Dedifferentiated amniotic fluid mesenchymal stem cell (primary cell): ENCODE measurements at regions not wholly inside any gene's neighbourhood (a gene's known extent, or its start where the extent isn't known, plus 50 kb on each side); places are given as distances from the start of the nearest gene placed in this dataset.
"Not testable (repeated sequence)": the region's sequence is repeated elsewhere in the genome, so short reads cannot be mapped to it uniquely, and the experiment has no call there.

ENCODE experiments used
- DNase-seq: peaks from one replicate; pipeline ENCODE4 v3.0.0-alpha.2; 2016; ENCODE audit errors: extremely low spot score

DNA sequence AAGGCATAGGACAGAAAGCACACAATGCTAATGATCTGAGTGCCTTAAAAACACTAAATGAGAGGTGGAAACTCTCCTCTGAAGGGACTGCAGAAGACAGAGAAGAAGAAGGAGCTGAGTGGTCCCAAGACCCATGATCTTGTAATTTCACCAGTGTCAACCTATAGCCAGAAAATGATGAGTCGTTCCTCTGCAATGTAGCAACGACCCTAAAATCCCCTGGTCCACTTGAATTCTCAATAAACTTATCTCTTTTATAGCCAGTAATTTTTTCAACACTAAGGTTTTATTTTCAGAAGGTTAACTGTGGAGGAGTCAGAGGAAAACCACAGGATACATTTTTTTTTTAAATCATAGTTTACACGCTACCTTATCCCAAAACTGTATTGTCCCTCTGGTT lies 490.6 kb upstream of the MARCKS start:
- DNase-seq, result no peak

DNA sequence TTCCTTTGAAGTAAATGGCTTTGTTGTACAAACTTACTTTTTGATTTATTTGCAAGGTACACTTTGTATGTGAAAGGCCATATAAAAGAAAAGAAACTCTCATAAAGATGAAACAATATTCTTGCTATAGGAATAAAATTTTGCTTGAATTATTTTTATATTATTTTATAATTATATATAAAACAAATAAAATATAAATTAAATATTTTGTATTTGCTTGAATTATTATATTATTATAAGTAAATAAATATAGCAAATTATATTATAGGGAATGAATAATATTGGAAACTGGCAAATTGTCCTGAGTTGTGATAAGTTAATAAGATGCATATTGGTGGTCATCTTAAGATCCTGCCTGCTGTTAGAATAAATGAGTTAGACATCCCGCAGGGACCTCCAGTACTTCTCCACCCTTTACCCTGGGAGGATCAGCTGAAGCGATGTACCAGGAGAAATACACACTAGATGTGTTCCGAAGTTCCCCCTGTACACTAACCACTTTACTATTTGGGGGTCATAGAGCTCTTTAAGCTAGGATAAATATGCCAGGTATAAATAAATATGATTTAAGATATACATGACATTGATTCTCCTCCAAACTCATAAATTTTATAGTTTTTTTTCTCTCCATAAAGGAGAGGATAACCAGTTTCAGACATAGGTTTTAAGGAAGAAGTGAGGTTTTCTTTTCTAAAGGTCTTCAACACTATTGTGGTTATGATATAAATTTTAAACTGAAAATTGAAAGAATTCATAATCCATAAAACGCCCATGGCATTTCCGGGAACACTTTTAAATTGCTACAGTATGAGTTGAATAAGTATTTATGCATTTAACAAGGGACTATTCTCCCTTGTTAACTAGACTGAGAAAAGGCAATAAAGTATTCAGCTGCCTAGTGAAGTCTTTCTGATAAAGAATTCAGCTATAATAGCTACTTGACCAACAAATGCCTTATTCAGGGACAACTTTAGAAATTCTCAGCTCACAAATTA lies 486.3 kb upstream of the MARCKS start:
- DNase-seq, result no peak

DNA sequence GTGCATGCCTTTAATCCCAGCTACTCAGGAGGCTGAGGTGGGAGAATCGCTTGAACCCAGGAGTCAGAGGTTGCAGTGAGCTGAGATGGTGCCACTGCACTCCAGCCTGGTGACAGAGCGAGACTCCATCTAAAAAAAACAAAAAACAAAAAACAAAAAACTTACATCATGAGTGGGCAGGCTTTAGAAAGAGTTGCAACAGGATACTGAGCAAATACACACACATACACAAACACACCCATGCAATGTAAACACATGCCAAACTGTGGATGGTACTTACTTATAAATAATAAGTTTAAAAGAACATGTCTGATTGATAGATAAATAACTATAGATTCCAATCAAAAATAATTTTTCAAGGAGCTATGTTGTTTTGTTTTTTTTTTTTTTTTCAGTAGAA lies 481.7 kb upstream of the MARCKS start:
- DNase-seq, result not testable (repeated sequence)

DNA sequence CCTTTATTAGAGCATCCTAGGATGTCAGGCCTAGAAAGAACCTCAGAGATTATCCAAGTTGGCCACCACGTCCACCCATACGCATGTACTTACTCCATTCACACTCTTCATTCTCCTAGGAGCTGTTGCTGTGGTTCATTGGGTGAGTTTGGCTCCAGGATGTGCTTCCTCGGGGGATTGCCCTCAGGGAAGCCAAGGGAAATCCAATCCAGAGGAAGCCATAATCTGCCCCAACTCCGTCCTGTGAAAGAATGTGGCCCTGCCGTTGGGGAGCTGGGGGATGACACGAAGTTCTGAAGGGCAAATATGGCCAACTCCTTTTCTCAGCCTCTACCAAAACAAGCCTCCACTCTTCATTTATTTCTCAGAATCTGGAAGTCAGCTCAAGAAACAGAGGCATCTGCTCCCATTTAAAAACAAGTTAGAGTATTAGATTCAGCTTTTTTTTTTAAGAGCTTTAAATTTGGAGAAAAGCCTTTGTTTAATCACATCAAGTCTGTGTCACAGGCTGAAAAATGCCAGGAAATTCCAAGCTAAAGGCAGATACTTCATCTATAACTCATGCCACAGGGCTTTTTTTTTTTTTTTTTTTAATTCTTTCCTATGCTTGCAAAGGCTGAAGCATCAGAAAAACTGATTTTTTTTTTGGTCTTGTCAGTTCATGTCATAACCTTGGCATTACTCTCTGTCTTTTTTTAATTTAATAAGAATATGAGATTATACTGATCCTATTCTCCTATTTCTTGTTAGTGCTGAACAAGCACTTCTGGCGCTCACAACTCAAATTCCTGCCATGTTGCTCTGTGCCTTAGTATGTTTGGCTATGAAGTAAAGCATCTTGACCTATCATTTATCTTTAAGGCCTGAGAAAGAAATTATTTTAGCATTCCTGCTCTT lies 480.9 kb upstream of the MARCKS start:
- peak; percentile 97 for DNase-seq

DNA sequence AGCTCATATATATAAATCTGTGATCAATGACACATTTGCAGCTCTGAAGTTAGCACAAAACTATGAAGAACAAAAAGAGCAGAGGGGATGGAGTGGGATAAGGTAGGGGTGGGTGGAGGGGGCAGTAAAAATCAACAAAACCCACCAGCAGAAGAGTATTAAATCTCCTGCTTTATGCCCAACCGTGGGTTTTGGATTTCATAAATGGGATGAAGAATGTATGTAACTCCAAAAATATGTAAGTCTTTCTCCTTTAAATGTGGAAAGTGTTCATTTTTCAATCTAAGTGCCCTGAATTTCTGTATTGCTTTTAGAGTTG lies 480.3 kb upstream of the MARCKS start:
- no peak for DNase-seq

DNA sequence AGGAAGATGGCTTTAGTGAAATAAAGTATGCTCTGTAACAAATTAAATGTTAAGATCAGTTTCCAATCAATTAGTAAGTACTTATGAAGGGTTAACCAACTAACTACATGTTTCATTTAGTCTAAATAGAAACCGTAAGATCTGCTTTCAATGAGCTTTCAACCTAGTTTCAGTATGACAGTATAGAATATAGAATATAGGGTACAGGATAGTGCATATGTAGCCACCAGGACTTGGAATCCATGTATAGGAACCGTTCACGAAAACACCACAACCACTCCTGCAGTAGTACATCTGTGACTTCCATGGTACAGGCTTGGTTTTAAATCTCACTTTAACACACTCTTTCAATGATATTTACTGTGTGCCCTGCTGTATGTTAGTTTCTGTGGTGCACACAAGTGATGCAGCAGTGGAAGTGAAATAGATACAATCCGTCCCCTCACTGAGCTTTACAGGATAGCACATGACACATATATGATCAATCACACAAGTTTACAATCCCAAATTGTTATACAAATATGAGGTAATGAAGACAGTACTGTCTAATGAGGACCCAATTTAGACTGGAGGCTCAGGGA lies 479.7 kb upstream of the MARCKS start:
- DNase-seq, result no peak

DNA sequence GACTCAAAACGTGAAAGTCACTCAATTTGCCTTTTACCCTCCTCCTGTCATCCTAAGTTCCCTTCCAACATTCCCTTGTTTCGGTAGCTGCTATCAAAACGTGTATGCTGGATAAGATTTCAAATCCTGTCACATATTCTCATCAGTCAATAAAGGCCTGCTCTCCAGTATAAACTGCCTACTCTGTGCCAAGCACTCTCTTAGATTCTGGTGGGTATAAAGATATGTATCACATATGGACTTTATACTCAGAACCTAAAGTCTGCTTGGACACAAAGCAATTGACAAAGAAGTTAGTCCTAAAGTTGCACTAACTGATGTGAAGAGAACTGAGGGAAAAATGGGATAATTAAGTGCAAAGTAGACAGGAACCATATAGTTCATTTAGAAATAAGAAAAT lies 476.6 kb upstream of the MARCKS start:
- no peak for DNase-seq

DNA sequence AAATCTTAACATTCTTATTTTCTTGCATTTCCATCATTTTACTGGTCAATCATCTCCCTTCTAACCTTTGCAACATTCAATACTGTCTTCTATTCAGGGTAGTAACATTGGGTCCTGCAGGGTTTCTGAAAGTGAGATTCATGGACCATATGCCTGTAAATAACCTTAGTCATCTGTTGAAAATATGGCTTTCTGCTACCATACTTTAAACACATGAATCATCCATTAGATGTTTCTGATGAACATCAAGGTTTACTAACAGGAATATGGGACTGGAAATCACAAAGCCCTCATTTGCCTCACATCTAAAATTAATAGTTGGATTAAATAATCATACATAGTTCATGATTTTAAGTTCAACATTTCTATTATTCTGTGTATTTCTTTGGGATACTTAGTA lies 475.9 kb upstream of the MARCKS start:
- no peak for DNase-seq

DNA sequence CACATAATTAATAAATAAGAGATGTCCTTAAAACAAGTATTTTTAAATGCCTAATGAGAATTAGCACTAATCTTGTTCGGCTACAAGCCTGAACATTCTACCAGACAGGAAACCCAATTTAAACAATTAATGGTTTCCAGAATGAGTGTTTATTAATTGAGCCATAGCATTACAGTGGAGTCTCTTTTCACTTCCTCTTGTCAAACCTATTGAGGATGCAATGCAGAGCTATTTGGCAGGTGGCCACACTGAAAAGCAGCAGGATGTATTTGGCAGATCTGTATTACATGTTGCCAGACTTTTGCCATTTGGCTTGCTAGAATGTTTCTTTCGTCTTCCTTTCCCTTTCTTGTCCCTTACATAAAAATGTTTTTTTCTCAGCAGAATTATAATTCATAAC lies 475.2 kb upstream of the MARCKS start:
- DNase-seq, result no peak

DNA sequence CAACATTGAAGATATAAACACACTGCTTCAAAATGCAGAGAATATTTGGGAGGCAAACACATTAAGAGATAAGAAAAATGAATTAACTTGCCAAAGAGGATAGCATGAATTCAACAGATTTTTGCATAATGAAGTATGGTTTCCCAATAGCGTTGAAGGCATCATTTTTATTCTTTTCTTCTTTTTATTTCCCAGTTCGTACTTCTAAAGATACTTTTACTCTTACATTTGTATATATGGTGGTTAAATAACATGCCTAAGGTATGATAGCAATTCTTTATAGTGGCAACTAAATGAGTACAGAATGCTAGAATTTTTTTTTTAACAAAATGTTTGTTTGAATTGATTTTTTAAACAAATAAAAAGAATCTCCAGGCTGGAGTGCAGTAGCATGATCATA lies 473.4 kb upstream of the MARCKS start:
- no peak for DNase-seq

DNA sequence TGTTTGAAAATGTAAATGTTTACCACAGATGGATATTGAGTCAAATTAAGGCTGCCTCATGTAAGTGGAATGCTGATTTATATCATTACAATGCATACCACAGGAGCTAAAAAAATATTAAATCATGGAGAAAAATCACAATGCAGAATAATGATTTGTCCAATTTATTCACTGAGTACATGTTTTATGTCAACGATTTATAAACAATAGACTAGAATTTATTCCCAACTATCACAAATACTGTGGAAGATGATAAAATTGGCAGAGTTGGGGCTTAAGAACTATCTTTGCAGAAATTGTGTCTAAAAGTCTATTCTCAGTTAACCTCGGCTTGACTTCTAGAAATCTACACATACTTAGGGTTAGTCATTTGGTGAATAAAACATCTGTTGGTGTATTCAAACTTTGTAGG lies 472.1 kb upstream of the MARCKS start:
- DNase-seq, result peak; percentile 29

DNA sequence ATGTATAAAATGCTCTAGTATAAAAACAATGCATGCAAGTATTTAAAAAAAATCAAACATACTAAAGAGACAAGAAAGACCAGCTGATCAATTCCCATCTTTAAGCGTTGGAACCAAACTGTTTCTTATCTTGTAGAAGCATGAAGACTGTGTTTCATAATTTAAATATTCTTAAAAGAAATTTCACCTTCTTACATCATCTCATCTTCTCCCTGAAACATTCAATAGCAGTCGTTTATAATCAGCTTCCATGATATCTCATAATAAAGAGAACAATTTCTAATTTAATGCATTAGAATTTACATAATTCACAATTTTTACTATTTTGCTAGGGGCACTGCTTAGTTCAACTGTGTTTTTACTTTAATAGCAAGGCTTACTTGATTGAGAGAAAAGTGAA lies 468.1 kb upstream of the MARCKS start:
- DNase-seq, result no peak

DNA sequence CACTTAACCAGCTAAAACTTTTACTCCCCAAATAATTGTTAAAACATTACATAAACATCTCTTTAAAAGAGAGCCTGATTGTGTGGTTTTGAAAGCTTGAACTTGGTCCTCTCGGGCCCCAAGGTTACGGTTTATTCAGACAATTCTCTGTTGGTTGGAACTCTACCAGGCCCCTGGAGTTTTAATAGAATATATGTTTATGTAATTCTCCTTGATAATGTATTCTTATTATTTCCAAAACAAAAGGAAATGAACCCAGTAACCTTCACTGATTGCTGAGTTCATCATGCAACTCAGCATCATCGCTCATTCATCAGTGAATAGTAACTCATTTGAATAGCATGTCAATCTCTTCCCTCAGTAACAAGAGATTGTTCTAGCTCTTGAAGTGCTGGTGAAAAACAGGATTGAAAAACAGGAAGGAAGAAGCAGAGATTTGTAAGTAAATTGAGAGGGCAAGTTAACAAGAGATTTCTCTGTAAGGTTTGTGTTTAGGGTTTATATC lies 464.5 kb upstream of the MARCKS start:
- DNase-seq, result no peak

DNA sequence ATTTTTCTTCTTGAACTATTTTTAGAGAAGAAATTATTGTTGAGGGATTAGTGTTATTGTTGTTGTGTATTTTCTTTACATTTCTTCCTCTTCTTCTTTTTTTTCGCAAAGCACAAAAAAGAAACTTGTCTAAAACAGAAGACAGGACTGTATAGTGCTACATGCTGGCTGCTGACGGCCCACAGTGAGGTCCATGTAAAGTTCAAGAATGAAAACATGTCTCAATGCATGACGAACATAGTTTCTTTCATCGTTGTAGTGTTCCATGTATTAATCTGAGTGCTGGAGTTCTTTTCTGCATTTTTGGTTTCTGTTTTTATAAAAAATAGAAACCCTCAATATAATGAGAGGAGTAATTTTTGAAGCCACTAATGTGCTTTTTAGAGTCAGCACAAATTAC lies 462.9 kb upstream of the MARCKS start:
- DNase-seq, result no peak

DNA sequence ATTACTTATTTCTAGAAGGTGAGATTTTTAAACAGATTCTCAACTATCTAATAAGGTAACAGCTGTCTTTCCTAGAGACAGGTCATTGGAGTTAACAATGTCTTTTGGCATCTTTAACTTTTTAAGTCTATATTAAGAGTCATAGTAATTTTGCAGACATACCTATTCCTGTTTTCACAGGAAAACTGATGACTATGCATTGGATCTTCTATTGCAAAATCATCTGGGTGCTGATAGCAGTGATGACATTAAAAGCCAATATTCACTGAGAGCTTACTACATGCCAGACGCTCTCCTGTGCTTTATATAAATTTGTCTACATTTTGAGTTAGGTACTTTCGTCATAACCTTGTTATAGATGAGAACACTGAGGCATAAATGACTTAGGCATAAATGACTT lies 462.4 kb upstream of the MARCKS start:
- no peak for DNase-seq

DNA sequence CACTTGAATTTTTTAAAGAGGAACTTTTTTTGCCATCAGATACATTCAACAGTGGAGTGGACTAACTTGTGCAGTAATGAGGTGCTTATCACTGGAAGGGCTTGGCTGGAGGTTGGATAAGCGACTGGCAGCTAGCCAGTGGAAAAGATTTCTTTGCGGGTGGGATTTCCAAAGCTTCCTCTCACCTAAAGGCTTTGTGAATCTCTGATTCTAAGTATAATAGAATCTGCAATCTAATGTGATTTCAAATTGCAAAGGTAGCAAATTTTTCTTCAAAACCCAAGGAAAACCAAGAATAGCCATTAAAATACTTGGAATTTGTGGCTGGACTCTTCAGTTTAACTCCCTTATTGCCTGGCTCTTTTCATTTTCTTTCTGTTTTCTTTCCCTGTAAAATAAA lies 460.4 kb upstream of the MARCKS start:
- DNase-seq, result no peak

DNA sequence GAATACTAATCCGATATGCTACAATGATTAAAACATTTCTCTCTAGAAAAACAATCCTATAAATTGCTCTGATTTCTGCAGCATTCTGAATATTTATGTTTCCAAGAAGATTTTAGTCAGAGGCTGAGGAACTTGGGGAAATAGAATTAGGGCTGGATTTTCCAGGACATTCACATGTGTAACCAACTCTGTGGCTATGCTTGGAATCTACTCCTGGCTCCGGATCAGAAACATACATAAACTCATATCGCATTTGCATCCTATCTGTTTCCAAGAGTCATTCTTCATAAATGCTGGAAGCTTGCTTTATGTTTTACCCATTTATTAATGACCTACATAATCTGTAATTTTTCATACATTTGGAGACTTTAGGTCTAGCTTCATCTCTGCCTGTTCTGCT lies 459.9 kb upstream of the MARCKS start:
- peak; percentile 48 for DNase-seq

DNA sequence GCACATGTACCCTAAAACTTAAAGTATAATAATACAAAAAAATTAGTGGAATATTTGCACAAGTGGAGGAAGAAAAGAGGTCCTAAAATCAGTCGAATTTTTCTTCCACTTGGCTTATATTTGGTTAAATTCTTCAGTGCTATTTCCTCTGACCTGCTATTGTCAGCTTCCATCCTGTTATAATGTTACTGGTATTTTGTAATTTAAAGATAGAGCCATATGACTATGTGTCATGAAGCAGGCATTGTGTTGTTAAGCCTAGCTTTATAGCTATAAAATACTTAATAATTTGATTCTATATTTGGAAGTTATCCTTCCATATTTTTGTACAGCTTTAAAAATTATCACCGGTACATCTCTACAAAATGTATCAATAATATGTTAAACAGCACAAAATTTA lies 455.9 kb upstream of the MARCKS start:
- DNase-seq, result no peak

DNA sequence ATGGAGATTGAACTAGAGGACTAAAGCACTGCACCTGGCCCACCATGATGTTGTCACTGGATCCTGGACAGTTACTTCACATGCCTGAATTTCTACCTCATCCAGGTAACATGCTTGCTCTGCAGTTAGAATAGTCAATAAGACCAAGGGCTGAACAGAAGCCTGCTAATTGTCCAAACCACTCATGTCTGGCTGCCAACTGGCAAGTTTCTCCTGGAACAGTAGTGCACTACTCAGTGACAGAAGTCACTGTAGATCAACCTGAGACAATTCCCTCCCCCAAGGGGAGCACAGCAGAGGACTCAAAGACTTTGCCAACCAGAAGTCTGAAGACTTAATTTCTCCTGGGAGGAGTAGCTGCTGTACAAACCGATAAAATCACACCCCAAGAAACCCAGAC lies 454.6 kb upstream of the MARCKS start:
- no peak for DNase-seq

DNA sequence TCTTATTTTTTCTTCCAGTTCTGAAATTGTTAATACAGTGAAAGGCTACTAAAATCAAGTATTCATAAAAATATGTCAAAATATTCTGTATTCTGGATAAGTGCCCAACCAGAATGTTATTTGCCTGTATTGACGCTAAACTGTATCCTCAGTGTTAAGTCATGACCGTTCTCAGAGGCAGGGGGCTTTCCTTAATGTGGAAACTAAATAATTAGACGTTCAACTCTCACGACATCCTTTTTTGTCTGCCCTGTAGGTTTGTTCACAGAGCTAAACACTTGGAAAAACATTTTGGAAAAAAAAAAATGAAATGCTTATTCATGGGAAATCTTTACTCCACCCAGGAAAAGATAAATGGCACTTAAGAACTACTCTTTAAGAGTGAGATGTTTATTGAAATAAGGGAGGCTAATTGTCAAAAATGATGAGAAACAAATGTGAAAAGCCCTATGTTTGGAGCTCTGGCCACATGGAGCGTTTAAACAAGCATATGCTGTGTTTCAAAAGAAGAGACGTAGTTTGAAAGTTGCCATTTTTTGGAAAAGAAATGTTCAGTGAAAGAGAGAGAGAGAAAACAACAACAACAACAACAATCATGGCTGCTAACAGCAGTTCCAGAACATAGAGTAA lies 453.1 kb upstream of the MARCKS start:
- no peak for DNase-seq

DNA sequence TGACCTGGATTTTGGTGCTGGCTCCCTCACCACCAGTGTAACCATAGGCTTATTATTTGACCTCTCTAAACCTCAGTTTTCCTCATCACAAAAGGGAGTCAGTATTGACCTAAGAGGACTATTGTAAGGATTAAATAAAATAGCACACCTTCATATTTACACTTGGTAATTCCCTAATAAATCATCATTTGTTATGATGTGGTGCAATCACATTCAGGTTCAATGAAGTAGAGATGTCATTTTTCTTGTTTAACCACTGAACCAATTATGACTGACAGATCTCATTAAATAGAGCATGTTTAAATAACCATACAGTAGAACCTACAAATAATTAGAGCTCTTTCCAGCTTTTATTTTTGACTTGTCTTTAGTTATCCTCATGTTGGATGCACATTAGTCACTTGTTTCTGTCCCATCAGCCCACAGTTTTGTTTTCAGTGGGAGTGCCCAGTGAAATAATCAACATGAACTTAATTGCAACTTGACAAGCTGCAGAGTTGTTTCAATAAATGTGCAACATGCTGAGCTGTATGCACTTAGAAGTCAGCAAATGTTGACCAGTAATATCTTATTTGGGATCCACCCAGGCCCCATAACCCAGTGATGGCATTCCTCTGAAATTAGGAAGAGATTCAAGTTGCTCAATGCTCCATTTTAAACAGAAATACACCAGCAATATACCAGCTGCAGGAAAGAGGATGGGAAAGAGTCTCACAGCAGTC lies 451.7 kb upstream of the MARCKS start:
- peak; percentile 37 for DNase-seq
